NCI-H510A (cell line): ENCODE measurements at regions not wholly inside any gene's neighbourhood (a gene's known extent, or its start where the extent isn't known, plus 50 kb on each side); places are given as distances from the start of the nearest gene placed in this dataset.

ENCODE experiments used
- DNase-seq: peaks from one replicate; lab custom pipeline; 2025; lab: John Stamatoyannopoulos, UW

GRCh38 chr2:138105358-138105757 lies 141.1 kb downstream of the HNMT start:
- no peak for DNase-seq

- no peak for DNase-seq
These were observed 142.3 kb downstream of the HNMT start for GRCh38 chr2:138106606-138107005.

GRCh38 chr2:138107288-138107687 lies 143.0 kb downstream of the HNMT start:
- DNase-seq: no peak

DNA sequence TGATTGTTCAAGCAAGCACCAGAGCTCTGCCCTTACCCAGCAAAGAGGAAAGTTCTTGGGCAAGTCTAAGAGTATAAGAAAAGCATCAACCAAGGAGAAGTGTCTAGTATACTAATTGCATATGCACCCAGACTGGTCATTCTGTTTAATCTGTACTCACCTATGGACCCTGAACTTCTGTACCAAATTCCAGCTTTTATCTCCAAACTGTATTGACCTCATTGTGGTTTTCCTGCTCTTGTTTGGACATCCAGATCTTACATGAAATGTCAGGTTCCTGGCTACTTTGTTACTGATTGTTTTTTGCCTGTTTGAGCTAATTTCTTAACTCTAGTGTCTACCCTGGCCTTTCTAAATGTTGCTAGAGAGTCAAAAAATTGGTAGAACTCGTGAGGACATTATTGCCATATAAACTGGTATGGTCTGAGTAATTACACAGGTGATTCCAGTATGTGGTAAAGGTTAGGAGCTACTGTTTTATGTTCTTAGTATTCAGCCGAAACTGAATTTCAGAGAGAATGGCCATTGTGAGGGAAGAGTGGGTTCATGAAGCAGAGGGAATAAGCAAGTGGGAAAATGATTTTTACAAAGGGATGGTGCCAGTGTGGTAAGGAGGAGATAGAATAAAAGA lies 146.3 kb downstream of the HNMT start:
- no peak for DNase-seq

DNA sequence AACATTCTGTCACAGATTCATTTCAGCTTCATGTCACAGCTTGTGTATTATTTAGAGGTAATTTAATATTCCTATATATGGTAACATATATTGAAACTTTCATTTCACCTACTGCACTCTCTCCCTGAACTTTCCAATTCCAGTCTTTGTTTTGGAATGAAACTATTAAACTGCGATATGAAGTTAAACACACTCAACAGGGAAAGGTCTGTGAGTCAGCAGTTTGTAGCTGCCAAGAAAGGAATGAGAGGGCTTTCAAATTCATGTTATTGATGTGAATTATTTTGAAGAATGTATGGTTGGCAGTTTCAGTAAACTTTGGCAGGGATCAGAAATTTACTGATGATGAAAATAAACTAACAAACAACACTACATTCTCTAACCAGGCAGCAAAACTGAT lies 148.3 kb downstream of the HNMT start:
- DNase-seq: no peak

DNA sequence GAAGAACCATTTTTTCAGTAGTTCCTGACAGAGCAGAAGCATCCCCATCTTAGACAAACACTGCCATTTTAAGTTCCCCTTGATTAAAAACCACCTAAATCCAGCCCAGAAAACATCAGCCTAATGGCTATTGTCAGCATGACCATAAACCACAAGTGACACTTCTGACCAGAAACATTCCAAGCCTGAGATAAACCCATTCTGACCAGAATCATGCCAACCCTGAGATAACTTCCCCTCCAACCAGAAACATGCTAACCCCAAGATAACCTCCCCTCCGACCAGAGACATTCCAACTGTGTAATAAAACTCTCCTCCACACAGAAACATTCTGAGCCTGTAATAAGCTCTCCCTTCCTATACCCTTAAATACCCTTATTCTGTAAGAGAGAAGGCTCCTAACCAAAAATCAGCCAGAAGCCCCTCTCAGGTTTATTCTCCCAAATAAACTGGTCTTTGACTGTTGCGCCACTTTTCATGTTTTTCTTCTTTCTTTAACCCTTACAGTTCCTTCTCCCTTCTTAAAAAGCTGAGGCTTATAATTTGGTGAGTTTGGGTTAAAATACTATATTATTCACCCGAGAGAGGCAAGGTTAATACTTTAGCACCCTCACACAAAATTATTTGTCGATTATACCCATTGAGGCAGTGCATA lies 149.7 kb downstream of the HNMT start:
- no peak for DNase-seq

DNA sequence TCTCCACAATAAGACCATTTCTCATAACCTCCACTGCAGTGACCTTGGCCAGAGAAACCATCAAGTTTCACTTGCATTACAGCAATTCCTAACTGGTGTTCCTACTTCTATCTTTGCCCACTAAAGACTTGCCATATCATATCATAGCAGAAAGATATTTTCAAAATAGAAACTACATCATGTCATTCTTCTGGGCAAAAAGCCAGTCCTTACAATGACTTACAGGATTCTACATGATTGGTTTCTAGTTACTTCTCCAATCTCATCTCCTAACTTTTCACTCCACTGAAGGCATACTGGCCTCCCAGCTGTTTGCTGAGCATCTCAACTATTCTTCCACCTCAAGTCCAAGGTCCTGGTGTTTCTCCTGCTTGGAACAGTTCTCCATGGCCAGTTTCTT lies 151.4 kb downstream of the HNMT start:
- DNase-seq: no peak

- no peak for DNase-seq
These were observed 152.2 kb downstream of the HNMT start for GRCh38 chr2:138116456-138116855.

- no peak for DNase-seq
These were observed 157.7 kb downstream of the HNMT start for GRCh38 chr2:138121666-138122661.

- DNase-seq: no peak
These were observed 158.6 kb downstream of the HNMT start for GRCh38 chr2:138122891-138123290.

DNA sequence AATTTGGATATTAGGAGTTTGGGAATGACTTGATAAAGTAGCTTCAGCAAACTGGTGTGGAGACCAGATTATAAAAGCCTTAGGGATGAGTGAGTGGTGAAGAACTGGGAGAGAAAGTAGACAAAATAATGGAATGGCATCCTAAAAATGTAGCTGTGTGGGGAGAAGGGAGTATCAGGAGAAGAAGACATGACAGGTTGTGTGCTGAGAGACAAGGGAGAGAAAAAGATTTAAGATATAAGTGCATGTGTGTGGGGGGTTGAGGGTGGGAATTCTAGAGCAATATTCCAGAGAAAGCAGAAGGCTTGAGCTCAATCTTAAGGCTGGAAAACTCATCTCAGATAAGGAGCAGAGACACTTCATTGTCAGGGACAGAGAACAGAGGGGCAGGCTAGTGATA lies 159.5 kb downstream of the HNMT start:
- no peak for DNase-seq

GRCh38 chr2:138124521-138124920 lies 160.2 kb downstream of the HNMT start:
- DNase-seq: no peak

- peak; percentile 13 for DNase-seq
These were observed 161.3 kb downstream of the HNMT start for GRCh38 chr2:138125306-138126288.

DNA sequence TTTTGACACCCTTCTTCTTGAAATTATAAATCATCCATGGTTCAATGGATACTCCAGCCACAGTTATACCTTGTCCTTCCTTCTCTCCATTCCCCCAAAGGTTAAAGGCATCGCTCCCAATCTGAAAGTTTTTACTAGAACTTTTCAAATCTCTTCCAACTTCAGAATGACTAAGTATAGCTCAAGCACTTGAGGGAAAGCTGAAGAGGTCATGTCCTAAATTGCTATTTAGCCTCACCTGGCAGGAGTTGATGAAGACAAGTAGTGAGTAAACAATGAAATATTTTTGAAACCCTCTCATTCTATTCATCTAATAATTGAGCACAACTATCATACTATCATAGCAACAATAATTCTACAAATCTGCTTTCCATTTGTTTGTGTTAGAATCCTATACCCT lies 167.8 kb downstream of the HNMT start:
- DNase-seq: no peak

DNA sequence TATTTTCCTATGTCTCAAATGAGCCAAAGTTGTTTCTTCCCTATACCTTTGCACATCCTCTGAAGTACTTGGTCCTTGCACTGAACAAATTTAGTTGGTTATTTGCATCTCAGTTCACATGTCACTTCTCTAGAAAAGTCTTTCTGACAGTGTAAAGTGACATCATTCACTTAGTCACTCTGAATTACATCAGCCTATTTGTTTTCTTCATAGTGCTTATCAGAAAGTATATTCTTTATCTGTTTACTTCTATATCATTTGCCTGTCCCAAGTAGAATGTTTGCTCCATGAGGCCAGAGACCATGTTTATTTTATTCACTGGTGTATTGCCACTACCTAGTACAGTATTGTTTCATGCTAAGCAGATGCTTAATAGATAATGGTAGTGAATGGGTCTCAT lies 173.7 kb downstream of the HNMT start:
- DNase-seq: no peak

DNA sequence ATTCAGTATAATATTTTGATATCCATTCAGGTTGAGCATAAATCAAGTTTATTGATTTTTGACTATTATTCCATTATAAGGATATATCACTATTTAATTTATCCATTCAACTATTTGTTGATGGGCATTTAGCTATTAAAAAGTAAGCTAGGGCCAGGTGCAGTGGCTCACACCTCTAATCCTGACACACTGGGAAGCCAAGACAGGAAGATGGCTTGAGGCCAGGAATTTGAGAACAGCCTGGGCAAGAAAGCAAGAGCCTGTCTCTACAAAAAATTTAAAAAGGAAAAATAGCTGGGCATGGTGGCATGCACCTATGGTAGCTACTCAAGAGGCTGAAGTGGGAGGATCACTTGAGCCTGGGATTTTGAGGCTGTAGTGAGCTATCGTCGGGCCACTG lies 183.5 kb downstream of the HNMT start:
- no peak for DNase-seq

DNA sequence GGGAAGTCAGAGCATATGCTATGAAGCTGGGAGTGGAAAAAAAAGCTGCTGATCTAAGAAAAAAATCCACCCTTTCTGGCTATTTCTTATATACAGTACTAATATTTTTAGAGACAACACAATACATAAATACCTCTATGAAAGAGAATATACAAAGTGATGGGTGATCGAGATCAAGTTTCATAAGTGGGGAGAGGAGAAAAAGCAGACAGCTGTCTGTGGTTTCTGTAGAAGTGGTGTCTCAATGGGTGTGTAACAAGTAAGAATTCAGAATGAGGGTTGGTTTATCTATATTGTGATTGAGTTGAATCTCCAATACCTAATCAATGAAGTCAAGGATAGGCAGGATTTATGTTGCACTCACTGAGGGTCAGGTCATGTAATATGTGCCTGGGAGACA lies 191.0 kb downstream of the HNMT start:
- no peak for DNase-seq

- DNase-seq: no peak
These were observed 193.1 kb downstream of the HNMT start for GRCh38 chr2:138157372-138157771.

DNA sequence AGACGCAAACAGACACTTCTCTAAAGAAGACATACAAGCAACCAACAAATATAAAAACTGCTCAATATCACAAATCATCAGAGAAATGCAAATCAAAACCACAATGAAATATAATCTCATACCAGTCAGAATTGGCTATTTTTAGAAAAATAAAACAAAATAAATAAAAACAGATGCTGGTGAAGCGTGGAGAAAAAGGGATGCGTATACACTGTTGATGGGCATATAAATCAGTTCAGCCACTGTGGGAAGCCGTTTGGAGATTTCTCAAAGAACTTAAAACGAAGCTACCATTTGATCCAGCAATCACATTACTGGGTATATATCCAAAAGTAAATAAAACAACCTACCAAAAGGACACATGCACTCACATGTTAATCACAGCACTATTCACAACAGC lies 206.2 kb downstream of the HNMT start:
- no peak for DNase-seq

DNA sequence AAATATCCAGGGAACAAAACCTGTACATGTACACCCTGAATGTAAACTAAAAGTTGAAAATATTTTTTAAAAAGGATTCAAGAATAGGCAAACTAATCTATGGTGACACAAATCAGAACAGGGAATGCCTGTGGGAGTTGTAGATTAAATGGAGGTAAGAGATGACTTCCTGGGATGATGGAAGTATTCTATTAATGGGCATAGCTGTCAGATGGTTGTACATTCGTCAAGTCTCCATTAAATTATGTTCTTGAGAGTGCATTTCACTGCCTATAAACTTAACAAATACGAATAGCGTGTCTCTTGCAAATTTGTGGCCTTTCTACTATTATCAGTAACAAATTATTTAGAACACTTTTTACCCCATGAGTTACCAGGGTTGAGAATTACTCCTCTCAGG lies 207.0 kb downstream of the HNMT start:
- no peak for DNase-seq

- DNase-seq: no peak
These were observed 210.8 kb downstream of the HNMT start for GRCh38 chr2:138175066-138175465.
